GM12865 (cell line): ENCODE measurements at regions not wholly inside any gene's neighbourhood (a gene's known extent, or its start where the extent isn't known, plus 50 kb on each side); places are given as distances from the start of the nearest gene placed in this dataset.

Experiments
- DNase-seq: peaks from one replicate; pipeline ENCODE4 v3.0.0; 2010; ENCODE audit warnings: low read depth
- H3K4me3 ChIP-seq: 2 replicates; pipeline ENCODE4 v1.5.1; 2011; ENCODE audit warnings: mild to moderate bottlenecking, low read depth, low read length, control low read depth
- TF ChIP-seq, protein P1 (sequence below): IDR thresholded peaks from 2 replicates; pipeline ENCODE4 v1.5.1; 2011; ENCODE audit warnings: low read length, control low read depth, low read depth, inconsistent platforms; ENCODE audit not compliant: insufficient read depth; ENCODE audit errors: missing control alignments

DNA sequence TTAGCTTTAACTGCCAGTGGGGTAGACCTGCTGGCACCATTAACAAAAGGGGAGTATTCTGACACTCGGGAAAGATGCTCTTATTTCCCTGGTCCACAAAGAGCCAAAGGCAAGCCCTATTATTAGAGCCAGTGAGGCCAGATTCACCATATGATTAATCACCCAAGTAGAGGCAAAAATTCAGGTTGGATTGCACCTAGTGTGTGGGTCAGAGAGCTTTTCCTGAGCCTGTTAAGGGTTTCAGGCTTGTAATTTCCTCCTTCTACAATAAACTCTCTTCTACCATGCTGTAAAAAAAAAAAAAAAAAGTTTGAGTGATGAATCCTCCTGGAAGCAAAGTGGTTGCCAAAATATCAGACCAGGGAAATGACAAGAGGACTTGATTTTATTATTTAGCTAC lies 163.5 kb downstream of the MBL2 start:
- TF ChIP-seq, protein P1, sequence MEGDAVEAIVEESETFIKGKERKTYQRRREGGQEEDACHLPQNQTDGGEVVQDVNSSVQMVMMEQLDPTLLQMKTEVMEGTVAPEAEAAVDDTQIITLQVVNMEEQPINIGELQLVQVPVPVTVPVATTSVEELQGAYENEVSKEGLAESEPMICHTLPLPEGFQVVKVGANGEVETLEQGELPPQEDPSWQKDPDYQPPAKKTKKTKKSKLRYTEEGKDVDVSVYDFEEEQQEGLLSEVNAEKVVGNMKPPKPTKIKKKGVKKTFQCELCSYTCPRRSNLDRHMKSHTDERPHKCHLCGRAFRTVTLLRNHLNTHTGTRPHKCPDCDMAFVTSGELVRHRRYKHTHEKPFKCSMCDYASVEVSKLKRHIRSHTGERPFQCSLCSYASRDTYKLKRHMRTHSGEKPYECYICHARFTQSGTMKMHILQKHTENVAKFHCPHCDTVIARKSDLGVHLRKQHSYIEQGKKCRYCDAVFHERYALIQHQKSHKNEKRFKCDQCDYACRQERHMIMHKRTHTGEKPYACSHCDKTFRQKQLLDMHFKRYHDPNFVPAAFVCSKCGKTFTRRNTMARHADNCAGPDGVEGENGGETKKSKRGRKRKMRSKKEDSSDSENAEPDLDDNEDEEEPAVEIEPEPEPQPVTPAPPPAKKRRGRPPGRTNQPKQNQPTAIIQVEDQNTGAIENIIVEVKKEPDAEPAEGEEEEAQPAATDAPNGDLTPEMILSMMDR: no peak
- H3K4me3 ChIP-seq: no peak overlapping the region
- DNase-seq: no peak

DNA sequence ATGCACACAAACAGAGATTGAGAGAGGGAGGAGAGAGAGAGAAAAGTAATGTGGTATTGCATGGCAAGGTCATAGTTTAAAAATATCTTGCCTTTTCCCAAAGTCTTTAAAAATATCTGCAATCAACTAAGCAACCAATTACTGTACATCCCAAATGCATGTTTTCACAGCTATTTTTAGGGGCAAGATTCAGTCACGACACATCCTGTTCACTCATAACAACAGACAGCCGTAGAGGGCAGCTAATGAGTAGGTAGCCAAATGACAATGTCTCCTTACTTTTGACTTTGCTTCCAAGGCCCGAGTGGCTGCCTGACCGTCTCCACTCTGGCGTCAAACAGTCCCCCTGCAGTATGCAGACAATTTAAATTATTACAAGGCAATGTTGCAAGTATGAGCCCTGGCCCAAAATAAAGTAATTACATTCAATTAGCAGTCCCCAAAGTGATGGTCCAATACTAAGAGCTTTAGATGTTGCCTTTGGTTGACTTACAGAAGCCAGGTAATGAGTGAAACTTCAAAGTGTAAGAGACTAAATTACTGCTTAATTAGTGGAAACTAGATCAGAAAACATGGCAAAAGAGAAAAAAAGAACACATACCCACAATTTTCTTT lies 162.9 kb downstream of the MBL2 start:
- no peak overlapping the region for H3K4me3 ChIP-seq
- DNase-seq: no peak
- TF ChIP-seq, protein P1: no peak

DNA sequence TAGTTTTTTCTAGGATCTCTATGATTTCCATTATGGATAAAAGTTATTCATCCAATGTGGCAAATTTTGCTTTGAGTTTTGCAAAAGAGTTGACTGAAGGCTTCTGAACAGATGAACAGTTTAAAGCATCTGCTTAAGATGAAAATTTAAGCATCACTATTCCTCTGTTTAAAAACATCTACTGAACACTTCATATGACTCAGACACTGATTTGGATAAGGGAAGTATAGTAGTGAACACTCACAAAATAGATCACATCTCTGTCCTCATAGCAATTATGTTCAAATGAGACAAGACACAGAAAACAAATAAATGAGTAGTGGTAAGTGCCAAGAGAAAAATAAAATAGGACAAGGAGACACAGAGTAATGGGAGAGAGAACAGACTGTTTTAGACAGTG lies 157.3 kb downstream of the MBL2 start:
- TF ChIP-seq, protein P1: no peak
- H3K4me3 ChIP-seq: no peak overlapping the region
- DNase-seq: no peak

DNA sequence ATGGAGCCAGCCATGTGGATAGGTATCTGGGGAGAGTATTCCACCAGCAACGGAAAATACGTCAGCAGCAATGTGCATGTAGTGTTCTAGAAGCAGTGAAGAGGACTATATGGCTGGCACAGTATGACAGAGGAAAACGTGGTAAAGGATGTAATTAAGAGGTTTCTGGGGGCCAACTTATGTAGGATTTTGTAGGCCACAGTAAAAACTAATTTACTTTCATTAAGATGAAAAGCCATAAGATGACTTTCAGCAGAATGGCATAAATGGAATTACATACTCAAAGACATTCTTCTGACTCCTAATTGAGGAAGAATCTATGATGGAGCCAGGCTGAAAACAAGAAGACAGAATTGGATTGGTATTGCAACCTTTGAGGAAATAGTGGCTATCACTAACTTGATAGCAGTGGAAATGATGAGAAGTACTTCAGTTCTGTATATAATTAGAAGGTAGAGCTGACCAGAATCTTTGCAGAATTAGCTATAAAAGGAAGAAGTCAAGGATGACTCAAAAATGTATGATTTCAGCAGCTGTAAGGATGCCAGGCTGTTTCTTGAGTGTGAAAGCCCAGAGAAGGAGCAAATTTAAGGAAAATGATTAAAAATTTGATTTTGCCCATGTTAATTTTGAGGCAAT lies 156.7 kb downstream of the MBL2 start:
- TF ChIP-seq, protein P1: no peak
- no peak for DNase-seq
- no peak overlapping the region for H3K4me3 ChIP-seq

DNA sequence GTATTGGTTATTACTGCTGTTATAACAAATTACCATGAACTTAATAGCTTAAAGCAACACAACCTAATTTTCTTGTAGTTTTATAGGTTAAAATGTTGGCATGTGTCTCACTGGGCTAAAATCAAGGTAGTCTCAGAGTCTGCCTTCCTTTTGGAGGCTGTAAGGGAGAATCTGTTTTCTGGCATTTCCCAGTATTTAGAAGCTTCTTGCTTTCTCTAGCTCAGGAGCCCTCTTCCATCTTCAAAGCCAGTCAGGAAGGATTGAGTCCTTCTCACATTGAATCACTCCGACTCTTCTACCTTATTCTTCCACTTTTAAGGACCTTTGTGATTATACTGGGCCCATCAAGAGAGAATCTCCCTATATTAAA lies 156.2 kb downstream of the MBL2 start:
- no peak overlapping the region for H3K4me3 ChIP-seq
- no peak for DNase-seq
- TF ChIP-seq, protein P1: no peak

DNA sequence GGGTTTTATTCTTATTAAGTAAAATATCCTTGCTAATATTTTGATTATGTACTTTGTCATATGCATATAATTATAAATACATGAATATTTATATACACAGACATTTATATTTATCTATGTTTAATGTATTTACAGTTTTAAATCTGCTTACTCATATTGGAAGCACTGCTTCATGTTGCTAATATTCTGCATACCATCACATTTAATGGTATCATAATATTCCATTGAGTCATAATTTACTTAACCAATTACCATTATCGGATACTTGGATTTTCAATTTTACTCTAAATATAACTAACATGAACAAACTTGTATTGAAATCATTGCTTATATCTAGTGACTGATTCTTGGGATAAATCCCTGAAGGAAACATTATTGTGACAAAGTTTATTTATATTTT lies 155.2 kb downstream of the MBL2 start:
- H3K4me3 ChIP-seq: no peak overlapping the region
- no peak for DNase-seq
- TF ChIP-seq, protein P1: no peak

DNA sequence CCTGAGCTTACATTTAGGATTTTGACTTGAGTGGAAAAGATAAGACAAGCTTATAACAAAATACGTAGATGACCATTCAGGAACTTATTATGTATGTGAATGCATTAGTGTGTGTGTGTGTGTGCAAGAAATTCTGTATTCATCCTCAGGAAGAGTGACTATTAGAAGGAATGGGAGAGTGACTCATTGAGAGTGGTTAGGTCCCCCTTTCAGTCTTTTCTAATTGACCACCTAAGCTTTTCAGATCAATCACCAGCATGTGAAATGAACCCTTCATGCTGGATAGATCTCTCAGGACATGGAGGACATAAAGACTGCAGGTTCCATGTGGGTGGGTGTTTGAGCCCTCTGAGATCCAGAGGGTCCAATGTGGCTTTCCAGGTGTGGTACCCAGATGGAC lies 153.5 kb downstream of the MBL2 start:
- no peak overlapping the region for H3K4me3 ChIP-seq
- no peak for DNase-seq
- TF ChIP-seq, protein P1: no peak
